Endodermal cell (in vitro differentiated cells): ENCODE measurements at regions not wholly inside any gene's neighbourhood (a gene's known extent, or its start where the extent isn't known, plus 50 kb on each side); places are given as distances from the start of the nearest gene placed in this dataset.

Source experiments
- DNase-seq: peaks from one replicate; pipeline ENCODE4 v3.0.0-alpha.2; 2017
- H3K27ac ChIP-seq: 2 replicates; pipeline ENCODE4 v1.5.1; 2013; ENCODE audit warnings: mild to moderate bottlenecking, low read depth, low read length, moderate library complexity
- H3K27me3 ChIP-seq: 2 replicates; pipeline ENCODE4 v1.6.1; 2013; ENCODE audit warnings: mild to moderate bottlenecking, low read length, moderate library complexity; ENCODE audit not compliant: insufficient read depth, control insufficient read depth, poor library complexity, severe bottlenecking
- H3K36me3 ChIP-seq: 2 replicates; pipeline ENCODE4 v1.7.0; 2013; ENCODE audit warnings: mild to moderate bottlenecking, low read length, moderate library complexity; ENCODE audit not compliant: control insufficient read depth, insufficient read depth
- H3K4me1 ChIP-seq: one replicate; pipeline ENCODE4 v1.7.0; 2013; ENCODE audit warnings: low read length; ENCODE audit not compliant: control insufficient read depth, insufficient read depth
- H3K4me3 ChIP-seq: 2 replicates; pipeline ENCODE4 v1.5.1; 2013; ENCODE audit warnings: mild to moderate bottlenecking, low read length, moderate library complexity
- H3K9ac ChIP-seq: 2 replicates; pipeline ENCODE4 v1.6.1; 2013; ENCODE audit warnings: mild to moderate bottlenecking, low read length, moderate library complexity; ENCODE audit not compliant: poor library complexity, severe bottlenecking; ENCODE audit errors: extremely low read depth
- H3K9me3 ChIP-seq: 2 replicates; pipeline ENCODE4 v1.6.1; 2013; ENCODE audit warnings: mild to moderate bottlenecking, low read length, moderate library complexity; ENCODE audit not compliant: control insufficient read depth
- H3K27ac Mint-ChIP-seq: 2 replicates; pipeline ENCODE4 v1.8.0; 2020; ENCODE audit warnings: mixed read lengths
- H3K27me3 Mint-ChIP-seq: 2 replicates; pipeline ENCODE4 v1.8.0; 2021; ENCODE audit warnings: mild to moderate bottlenecking, mixed read lengths; ENCODE audit not compliant: insufficient read depth
- H3K36me3 Mint-ChIP-seq: 2 replicates; pipeline ENCODE4 v1.8.0; 2020; ENCODE audit warnings: low read depth, mixed read lengths
- H3K4me1 Mint-ChIP-seq: 2 replicates; pipeline ENCODE4 v1.8.0; 2020; ENCODE audit warnings: mixed read lengths
- H3K4me3 Mint-ChIP-seq: 2 replicates; pipeline ENCODE4 v1.8.0; 2020; ENCODE audit warnings: mild to moderate bottlenecking, moderate library complexity, mixed read lengths
- H3K9me3 Mint-ChIP-seq: 2 replicates; pipeline ENCODE4 v1.8.0; 2020; ENCODE audit warnings: mild to moderate bottlenecking, mixed read lengths
- CTCF ChIP-seq: fragments of 200-600 bp; sonication (generic); conservative IDR thresholded peaks from 2 replicates; pipeline ENCODE4 v1.5.0; 2021; ENCODE audit warnings: antibody characterized with exemption, mild to moderate bottlenecking
- WGBS, 2 experiments: methylation state at CpG; one replicate each; pipeline versions ENCODE4 v1.1.5 to v1.1.7; 2013; ENCODE audit warnings: missing lambda C conversion rate in 2 of 2, mixed read lengths in 1 of 2; ENCODE audit not compliant: insufficient coverage in 1 of 2, insufficient read length in 1 of 2; 5-methylcytosine and 5-hydroxymethylcytosine counted together

GRCh38 chr4:134601706-134602105 is 400.1 kb upstream of the PABPC4L start:
- no peaks in the 10 kb centered on the region for H3K27me3 ChIP-seq
- Mint-ChIP-seq H3K36me3 (no peaks in the 10 kb centered on the region), H3K4me3 (no peak overlapping the region), H3K4me1 (no peaks in the 10 kb centered on the region), H3K27ac (no peak overlapping the region), H3K27me3 (no peaks in the 10 kb centered on the region), H3K9me3 (peaks cover 2% of the 10 kb centered on the region)
- no peak overlapping the region for H3K9ac ChIP-seq
- H3K27ac ChIP-seq: no peak overlapping the region
- no peak overlapping the region for H3K4me3 ChIP-seq
- DNase-seq: no peak
- no peaks in the 10 kb centered on the region for H3K36me3 ChIP-seq
- TF ChIP-seq CTCF: no peak
- no peaks in the 10 kb centered on the region for H3K4me1 ChIP-seq
- 89% methylated on average over 1 of the region's 1 CpG; no CpG with 5 or more reads in 1 of the 2 experiments for WGBS, 2 experiments
- no peaks in the 10 kb centered on the region for H3K9me3 ChIP-seq

- H3K9me3 ChIP-seq: no peaks in the 10 kb centered on the region
- H3K9ac ChIP-seq: no peak overlapping the region
- no peak overlapping the region for H3K4me3 Mint-ChIP-seq
- no peaks in the 10 kb centered on the region for H3K9me3 Mint-ChIP-seq
- 71% methylated on average over 1 of the region's 1 CpG; no CpG with 5 or more reads in 1 of the 2 experiments for WGBS, 2 experiments
- H3K27me3 Mint-ChIP-seq: no peaks in the 10 kb centered on the region
- H3K27ac Mint-ChIP-seq: no peak overlapping the region
- no peaks in the 10 kb centered on the region for H3K36me3 Mint-ChIP-seq
- no peaks in the 10 kb centered on the region for H3K4me1 ChIP-seq
- H3K27ac ChIP-seq: no peak overlapping the region
- no peaks in the 10 kb centered on the region for H3K36me3 ChIP-seq
- peaks cover under 1% of the 10 kb centered on the region for H3K4me1 Mint-ChIP-seq
- no peak overlapping the region for H3K4me3 ChIP-seq
- no peaks in the 10 kb centered on the region for H3K27me3 ChIP-seq
- TF ChIP-seq CTCF: no peak
- no peak for DNase-seq
Measured at GRCh38 chr4:134591326-134591725, 389.7 kb upstream of the PABPC4L start.

- H3K4me3 Mint-ChIP-seq: no peak overlapping the region
- no peak for DNase-seq
Measured at GRCh38 chr4:134585972-134586371, 384.4 kb upstream of the PABPC4L start.

More at GRCh38 chr4:134585972-134586371, 384.4 kb upstream of the PABPC4L start:
- Mint-ChIP-seq H3K27ac (no peak overlapping the region), H3K4me1 (peaks cover 8% of the 10 kb centered on the region), H3K36me3 (no peaks in the 10 kb centered on the region), H3K27me3 (no peaks in the 10 kb centered on the region), H3K9me3 (no peaks in the 10 kb centered on the region)
- H3K9ac ChIP-seq: no peak overlapping the region
- 84 to 100% methylated on average over 1 to 5 of the region's 5 CpGs for WGBS, 2 experiments
- no peak for TF ChIP-seq CTCF
- no peak overlapping the region for H3K27ac ChIP-seq
- no peaks in the 10 kb centered on the region for H3K36me3 ChIP-seq
- no peaks in the 10 kb centered on the region for H3K27me3 ChIP-seq
- H3K9me3 ChIP-seq: no peaks in the 10 kb centered on the region
- H3K4me1 ChIP-seq: peaks cover 2% of the 10 kb centered on the region
- no peak overlapping the region for H3K4me3 ChIP-seq
